ENCODE measurements at regions not wholly inside any gene's neighbourhood (a gene's known extent, or its start where the extent isn't known, plus 50 kb on each side); places are given as distances from the start of the nearest gene placed in this dataset.
"Not testable (repeated sequence)": the region's sequence is repeated elsewhere in the genome, so short reads cannot be mapped to it uniquely, and the experiment has no call there.

DNA sequence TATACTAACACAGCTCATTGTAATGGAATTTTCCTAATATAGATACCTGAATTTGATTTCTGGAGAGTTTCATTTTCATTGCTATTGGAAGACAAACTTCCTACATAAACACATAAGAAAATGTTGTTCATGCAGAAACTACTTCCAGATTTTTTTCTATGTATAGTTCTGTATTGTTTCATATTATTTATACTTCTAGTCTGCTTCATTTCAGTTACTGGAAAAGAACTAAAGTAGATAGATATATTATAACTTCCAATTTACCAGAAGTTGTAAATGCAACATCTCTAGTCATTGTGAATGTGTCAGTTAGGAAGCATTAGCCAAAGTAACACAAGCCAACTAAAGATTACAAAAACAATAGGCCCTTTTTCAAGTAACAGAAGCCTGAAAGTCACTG lies 147.3 kb upstream of the ZNF385D start:
- no peak for DNase-seq

DNA sequence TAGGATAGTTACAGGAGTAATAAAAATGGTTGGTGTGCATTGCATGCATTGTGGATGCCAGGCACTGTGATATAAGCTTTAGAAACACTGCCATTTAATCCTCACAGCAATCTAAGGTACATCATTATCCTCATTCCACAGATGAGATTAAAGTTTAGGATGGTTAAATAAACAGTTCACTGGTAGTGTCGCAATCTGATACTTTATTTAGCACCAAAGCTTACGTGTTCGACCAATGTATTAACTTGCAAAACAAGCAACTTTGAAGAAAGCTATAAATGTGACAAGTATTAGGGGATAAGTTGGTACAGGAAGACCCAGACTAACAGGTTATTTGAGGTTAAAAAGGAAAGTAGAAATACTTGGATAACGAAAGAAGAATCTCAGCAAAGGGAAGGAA lies 150.5 kb upstream of the ZNF385D start:
- no peak for DNase-seq

DNA sequence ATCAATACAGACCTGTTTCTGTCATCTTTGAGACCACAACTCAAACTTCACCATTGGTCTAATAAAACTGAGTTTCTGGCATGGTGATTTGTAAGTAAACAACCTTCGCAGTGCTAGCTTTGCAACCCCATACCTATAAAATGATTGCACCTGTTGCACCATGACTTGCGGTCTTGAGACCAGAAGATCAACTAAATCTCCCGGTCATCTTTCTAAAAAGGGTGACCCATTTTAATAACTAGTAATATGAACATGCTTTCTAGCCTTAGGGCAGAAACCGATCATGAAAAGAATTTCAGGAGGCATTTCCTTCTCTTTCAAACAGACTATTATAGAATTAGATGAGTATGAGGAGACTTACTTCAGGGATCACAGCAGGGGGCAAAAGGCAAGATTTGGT lies 151.9 kb upstream of the ZNF385D start:
- DNase-seq: no peak

DNA sequence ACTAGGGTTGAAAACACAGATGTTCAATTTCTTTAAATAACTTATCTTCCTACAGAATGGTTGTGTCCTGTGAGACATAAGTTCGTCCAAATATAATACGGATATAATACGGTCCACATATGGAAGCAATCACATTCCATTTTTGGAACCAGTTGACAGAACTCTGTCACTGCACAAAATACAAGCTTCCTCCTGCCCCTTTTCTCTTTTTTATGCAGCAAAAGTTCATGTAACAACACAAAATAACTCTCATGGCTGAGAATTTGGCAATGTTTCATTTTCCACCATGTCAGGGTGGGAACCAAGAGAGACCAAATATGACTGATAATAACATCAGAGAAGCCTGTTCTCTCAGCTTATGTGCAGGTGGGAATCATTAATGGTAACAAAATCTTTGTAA lies 158.1 kb upstream of the ZNF385D start:
- no peak for DNase-seq

DNA sequence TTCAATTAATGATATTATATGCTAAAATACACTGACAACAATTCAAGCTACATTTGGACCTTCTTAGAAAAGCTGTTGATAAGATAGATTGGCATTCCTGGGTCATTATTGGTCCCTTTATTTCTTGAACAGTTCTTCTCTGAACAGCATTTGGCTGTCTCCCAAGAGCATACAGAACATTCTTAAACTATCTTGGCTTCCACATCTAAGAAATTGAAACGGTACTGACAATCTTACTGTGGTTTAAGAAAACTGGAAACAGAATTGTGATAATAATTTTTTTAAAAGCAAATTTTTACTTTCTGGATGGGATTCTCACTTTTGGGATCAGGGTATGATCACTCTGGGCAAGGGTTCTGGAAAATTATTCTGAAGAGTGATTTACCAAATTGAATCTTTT lies 161.7 kb upstream of the ZNF385D start:
- DNase-seq: no peak

DNA sequence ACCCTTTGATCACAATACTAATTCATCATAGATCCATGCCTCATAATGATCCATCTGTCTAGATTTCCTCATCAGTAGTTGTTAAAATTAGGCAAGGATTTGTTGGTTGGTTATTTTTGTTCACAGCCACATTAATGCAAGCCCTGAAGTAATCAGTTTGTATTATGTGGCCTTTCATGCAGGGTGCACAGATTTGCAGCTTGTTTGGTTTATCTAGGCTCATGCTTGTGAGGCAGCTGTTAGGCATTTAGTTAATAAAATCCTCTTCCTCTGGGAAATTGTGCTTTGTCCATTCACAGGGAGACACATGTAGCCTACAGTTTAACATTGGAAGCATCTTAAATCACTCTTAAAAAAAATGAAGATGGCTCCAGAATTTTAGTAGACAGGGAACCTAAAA lies 162.8 kb upstream of the ZNF385D start:
- no peak for DNase-seq

DNA sequence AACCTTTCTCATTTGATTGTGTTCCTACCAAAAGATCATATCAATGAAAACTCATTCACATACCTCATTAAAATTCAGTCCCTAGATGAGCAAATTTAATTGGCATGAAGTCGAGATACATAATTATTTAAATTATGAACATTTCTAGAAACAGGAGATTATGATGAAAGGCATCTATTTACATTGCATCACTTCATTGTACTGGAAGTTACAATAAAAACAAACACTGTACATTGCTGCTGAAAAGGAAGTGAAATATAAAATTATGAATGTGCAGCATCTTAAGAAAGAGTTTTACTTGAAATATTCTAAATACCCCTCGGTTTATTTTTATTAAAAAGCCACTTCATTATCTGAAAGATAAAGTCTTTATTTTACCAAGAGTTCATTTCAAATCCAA lies 163.4 kb upstream of the ZNF385D start:
- DNase-seq: no peak

DNA sequence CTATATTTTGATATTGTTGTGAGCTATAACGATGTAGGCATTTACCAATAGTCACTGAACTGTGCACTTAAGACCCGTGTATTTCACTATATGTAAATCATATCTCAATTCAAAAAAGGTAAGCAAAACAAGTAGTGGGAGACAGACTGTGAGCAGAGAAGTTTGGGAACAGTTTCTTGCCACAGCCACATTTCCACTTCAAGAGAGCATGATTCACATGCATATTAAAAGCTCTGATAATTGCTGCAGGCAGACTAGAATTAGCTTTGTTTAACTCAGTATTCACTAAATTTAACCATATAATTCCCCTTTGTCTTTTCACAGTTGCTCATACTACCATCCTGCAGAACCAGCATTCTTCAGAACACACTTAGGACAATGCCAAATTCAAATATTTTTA lies 168.4 kb upstream of the ZNF385D start:
- no peak for DNase-seq

DNA sequence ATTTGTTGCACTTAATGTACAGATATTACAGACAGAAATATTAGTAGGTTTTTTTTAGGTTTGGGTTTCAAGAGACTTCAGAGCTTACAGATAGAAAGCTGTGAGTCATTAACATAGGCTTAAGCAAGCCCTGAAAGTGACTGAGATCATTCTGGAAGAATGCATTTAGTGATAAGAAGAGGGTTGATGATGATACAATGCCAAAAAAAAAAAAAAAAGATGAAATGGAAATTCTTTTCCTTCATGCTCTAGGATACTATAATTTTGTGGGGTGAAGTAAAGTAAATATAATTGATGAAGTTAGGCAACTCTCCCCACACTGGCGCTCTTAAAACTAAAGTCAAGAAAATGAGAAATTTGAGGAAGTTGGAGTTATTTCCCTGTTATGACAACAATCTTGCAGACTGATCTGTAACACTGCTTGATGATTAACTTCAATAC lies 169.4 kb upstream of the ZNF385D start:
- DNase-seq: no peak

DNA sequence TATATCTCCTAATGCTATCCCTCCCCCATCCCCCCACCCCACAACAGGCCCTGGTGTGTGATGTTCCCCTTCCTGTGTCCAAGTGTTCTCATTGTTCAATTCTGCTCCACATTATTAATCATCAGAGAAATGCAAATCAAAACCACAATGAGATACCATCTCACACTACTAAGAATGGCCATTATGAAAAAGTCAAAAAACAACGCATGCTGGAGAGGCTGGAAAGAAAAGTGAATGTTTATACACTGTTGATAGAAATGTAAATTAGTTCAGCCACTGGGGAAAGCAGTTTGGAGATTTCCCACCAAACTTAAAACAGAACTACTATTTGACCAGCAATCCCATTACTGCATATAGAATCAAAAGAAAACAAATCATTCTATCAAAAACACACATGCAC lies 172.1 kb upstream of the ZNF385D start:
- not testable (repeated sequence) for DNase-seq

DNA sequence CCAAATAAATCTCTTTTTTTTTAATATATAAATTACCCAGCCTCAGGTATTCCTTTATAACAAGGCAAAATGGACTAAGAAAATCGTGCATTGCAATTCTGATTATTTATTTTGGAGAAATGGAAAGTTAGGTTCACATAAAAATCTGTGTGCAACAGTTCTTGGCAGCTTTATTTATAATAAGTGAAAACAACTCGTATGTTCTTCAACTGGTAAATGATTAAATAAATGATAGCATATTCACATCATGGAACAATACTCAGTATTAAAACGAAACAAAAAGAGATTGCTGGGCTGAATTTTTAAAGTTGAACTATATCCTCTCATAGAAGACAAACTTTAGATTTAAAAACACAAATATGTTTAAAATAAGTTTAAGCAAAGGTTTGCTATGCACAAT lies 176.3 kb upstream of the ZNF385D start:
- DNase-seq: no peak

DNA sequence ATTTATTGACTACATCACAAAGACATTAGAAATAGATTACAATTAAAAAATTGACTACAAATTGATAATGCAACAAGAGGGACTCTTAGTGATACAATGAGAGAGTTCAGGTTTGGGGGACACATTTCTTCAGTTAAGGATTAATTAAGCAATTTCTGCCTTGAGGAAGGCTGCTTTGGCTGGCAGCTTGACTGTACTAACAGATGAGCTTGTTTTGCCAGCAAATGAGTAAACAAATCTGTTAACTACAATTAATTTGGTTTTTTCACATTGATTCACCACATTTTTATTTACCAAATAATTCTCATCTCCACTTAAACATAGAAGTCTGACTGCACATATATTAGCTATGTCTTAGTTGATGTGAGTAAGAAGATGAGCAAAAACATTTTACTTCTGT lies 183.6 kb upstream of the ZNF385D start:
- DNase-seq: no peak

DNA sequence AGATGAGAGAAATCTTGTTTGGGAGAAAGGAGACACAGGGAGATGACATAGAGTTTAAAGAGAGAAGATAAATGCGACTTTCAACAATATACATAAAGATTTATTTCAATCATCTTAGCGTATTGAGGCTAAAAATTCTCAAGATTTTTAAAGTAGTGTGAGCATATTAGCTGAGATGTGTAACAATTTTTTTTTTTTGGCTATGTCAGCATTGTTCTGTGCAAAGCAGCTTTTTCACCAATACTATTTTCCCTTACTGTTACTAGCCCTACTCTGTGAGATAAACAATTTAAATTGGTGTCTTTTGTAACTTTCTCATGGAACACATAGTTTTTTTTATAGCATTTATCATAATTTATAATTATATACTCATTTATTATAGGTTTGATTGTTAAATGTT lies 185.2 kb upstream of the ZNF385D start:
- no peak for DNase-seq

DNA sequence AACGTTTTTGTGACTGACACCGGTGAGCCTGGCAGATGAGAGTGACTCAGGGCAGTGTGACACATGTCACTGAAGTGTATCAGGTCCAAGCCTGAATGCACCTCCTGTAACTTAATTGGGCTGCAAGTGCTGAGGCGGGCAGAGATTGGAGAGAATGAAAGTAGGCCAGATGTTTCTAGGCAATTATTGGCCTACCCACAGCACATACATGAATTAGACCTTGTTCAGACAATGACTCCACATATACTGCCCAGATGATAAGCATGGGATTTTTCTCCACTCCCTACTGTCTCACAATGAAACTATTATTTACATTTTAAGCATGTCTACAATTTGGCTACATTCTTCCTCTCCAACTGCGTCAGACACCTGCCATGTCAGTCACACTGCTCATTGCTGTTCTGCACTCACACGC lies 187.3 kb upstream of the ZNF385D start:
- no peak for DNase-seq

DNA sequence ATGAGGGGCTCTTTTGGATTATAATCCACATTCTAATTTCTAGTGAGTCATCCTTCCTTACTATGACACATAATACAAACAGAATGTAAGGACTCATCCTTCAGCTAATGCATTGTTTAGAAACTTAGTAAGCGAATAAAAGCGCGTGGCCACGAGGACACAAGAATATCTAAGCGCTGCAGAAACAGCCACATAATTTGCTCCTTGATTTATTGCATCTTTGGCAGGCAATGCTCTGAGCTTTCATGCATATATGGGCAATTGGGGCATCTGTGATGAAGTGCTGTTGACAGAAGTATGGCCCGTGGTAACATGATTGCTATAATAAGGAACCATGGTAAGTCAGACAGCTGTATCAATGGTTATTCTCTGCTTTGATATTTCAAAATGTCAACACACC lies 191.3 kb upstream of the ZNF385D start:
- DNase-seq: peak; percentile 70 to 84

DNA sequence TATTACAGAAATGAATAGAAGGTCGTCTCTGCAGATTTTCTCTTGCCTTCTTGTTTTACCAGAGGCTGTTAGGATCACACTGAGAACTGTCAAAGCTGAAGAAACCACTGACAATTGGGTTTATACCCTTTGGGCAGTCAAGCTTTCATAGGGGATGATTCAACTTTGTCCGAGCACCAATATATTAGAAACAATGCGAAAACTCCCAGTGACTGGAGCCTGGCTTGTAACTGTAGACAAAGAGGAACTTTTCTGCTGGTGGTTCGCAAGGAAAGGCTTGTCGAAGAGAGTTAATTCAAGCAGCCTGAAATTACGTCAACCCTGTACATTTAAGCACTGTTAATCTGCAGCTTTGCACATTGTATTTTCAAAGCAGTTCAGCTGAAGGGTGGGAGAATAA lies 193.2 kb upstream of the ZNF385D start:
- no peak for DNase-seq

DNA sequence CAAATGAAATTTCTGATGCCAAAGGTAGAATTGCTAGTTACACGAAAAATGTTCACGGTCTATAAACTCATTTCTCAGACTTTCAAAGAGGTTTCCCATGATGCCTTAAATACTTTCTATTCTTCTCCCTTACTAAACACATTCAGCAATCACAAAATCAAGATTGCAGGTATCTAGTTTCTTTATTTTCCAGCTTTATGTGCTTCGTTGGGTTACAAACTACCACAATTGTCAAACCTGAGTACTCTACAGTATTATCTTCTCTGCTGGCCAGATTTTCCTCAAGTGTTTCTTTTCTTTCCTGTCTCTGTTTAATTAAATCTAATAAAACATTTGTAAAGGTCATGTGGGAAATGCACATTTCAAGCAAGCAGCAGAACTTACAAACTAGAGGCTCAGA lies 201.8 kb upstream of the ZNF385D start:
- no peak for DNase-seq

DNA sequence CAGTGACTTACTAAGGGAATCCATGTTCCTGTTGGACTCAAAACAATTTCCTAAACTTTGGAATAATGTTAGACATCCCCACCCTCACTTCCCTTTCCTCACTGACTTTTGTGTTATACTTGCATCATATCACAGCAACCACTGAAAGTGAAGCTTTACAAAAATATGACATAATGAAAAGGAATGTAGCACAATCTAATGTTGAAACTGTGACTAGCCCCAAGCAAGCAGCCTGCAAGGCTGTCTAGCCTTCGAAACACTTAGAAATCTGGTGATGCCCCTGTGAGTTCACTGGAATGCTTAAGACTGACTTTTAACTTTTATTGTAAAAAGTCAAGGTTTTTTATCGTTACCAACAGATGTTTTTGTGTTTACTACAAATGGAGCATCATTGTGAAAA lies 203.7 kb upstream of the ZNF385D start:
- no peak for DNase-seq

DNA sequence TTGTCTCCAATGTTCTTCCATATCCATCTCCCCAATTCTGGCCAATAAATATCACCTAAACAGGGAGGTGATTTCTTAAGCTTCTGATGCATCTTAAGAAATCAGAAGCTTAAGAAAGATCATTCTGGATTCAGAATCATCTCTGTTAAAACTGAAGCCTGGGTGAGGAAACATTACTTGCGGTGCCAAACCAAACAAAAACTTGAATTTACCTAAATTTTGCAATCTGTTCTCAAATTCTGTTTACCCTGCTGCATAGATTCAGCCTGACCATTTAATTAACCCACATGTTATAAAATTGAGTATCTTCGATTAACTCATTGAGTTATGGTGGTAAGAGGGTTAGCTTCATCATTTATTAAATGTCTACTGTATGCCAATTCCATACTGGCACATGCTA lies 204.4 kb upstream of the ZNF385D start:
- no peak for DNase-seq

DNA sequence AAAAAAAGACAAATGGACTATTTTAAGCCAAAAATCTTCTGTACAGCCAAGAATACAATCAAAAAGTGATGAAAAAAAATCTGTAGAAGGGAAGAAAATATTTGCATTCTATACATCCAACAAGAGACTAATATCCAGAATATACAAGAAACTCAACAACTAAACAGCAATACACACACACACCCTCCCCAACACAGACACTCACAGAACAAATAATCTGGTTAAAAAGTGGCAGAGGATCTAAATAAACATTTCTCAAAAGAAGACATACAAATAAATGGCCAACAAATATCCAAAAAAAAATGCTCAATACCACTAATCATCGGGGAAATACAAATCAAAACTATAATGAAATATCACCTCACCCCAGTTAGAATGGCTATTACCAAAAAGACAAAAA lies 209.0 kb upstream of the ZNF385D start:
- no peak for DNase-seq

DNA sequence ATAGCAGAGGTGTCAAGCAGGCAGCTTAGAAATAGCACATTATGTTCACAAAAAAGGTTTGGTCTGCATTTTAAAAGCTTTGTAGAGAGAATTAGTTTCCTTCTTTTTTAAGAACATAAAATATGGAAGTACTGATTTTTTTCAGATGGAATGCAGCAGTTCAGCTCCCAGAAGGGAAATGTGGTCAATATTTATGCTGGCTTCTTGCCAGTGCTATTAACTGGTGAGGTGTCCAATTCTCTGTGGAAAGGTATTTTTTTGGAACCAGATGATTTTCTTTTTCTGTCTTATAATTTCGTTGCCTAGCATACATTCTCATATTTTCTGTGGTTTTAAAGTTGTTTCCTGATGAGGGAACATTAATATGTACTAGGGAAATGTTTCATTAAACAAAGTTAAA lies 211.4 kb upstream of the ZNF385D start:
- peak in 1 of 2 experiments; percentile 11 for DNase-seq

DNA sequence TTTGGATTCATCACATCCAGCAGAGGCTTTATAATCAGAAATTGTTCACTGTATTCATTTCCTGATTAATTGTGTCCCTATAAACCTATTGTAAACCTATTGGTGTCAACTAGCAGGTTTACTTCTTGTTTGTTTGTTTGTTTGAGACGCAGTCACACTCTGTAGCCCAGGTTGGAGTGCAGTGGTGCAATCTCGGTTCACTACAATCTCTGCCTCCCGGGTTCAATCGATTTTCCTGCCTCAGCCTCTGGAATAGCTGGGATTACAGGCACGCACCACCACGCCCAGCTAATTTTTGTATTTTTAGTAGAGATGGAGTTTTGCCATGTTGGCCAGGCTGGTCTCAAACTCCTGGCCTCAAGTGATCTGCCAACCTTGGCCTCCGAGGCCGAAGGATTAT lies 215.4 kb upstream of the ZNF385D start:
- DNase-seq: not testable (repeated sequence)

DNA sequence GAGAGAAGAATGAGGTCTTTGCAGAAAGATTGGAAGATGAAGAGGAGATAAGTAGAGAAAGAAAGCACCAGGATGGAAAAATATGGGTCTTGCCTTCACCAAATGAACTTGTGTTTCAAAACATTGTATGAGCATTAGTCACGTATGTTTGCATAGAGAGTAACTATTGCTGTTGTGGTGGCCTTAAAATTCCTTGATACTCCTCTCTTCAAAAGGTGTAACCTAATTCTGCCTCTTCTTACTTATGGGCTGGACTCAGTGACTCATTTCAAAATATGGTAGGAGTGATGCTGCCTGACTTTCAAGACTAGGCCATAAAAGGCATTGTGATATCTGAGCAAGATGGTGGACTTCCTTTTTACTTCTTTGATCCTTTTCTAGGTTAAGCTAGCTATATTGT lies 228.7 kb upstream of the ZNF385D start:
- DNase-seq: no peak

DNA sequence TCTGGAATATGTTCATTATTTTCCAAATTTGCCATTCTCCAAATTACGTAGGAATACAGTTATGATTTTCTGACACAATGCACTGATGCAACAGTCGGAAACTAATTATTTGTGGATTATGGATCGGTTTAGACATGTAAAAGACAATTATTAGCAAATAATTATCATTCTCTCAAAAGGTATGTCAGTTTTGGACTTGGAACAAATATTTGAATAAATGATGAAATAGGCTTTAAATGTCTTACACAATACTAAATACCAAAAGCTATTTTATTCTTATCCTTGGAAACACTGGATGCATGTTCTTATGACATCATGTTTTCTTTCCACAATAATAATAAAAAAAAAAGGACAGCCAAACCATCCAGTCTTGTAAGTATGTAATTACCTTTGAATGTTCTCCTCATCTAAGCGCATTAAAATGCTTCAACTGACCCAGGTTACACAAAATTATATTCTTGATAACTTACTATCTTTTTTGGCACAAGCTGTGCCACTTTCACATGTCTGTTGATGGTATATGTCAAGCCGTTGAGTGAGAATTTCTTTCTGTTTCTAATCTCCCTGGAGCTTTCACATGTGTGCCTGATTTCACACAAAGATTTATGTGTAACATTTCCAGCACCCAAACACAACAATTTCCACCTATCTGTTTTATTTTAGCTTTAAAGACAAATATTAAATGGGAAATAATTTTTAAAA lies 238.5 kb upstream of the ZNF385D start:
- DNase-seq: no peak

DNA sequence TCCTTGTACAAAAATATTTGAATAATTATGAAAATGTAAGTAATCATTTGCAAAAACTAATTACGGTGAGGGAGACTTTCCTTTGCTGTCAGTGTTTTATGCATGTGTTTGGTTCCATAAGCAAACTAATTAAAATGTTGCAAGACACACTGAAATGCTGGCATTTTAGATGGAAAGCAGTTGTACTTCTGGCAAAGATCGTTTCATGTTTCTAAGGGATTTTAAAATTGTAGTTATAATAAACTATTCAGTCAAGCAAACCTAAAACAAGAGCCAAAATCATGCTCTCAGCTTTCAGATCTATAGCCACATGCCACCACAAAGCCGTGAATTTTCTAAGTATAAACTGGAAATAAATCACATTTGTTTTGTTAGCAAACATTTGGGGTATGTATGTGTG lies 240.1 kb upstream of the ZNF385D start:
- DNase-seq: no peak

Data from NCI-H446 (cell line).